Mucosa of descending colon (tissue), 3 donors: ENCODE measurements at regions not wholly inside any gene's neighbourhood (a gene's known extent, or its start where the extent isn't known, plus 50 kb on each side); places are given as distances from the start of the nearest gene placed in this dataset.

Experiments used
- ATAC-seq: fragments of 200-7000 bp; cut with Tn5 transposase; one replicate; pipeline ENCODE4 v1.9.1; 2020; ENCODE audit warnings: mild to moderate bottlenecking, moderate library complexity
- DNase-seq, 3 donors: peaks; one replicate each; pipeline ENCODE4 v3.0.0-alpha.2; 2020
- H3K36me3 ChIP-seq: fragments of 200-600 bp; one replicate; pipeline ENCODE4 v1.8.0; 2021; ENCODE audit warnings: low read depth, mild to moderate bottlenecking
- H3K4me1 ChIP-seq: fragments of 200-600 bp; one replicate; pipeline ENCODE4 v1.8.0; 2021; ENCODE audit warnings: low read depth, mild to moderate bottlenecking
- H3K4me3 ChIP-seq: fragments of 200-600 bp; one replicate; pipeline ENCODE4 v1.8.0; 2021; ENCODE audit warnings: mild to moderate bottlenecking
- H3K9me3 ChIP-seq: fragments of 200-600 bp; one replicate; pipeline ENCODE4 v1.8.0; 2021; ENCODE audit warnings: mild to moderate bottlenecking
- CTCF ChIP-seq: fragments of 200-600 bp; IDR thresholded peaks from one replicate; pipeline ENCODE4 v1.8.0; 2022; ENCODE audit warnings: antibody characterized with exemption, mild to moderate bottlenecking
- intact Hi-C, 2 donors: fragments of 100-400 bp; cut with DNase I in 1 of 2; cut with micrococcal nuclease in 1 of 2; formaldehyde crosslinking; loops; one replicate each; pipeline versions ENCODE4 v1.11.0 to v1.11.1; 2022; cut with DNase I, micrococcal nuclease
- donor health status: DM: no; HTN: no; CAD: no; lungs with moderate emphysema.
- donor health status: DM: no; HTN: no; CAD: no.
- donor health status: DM: no; HTN: yes; CAD: no.

- no peak for TF ChIP-seq CTCF
- H3K36me3 ChIP-seq = no peaks in the 10 kb centered on the region
- ATAC-seq (peak; percentile 67), DNase-seq (no peak)
- H3K4me1 ChIP-seq = no peaks in the 10 kb centered on the region
- intact Hi-C loops = no loop called here
- no peaks in the 10 kb centered on the region for H3K9me3 ChIP-seq
- no peak overlapping the region for H3K4me3 ChIP-seq
Observed at GRCh38 chr1:71147637-71148360, 67.0 kb upstream of the ZRANB2 start.

GRCh38 chr1:71135571-71135970, 54.7 kb upstream of the ZRANB2 start:
- no peak for TF ChIP-seq CTCF
- Histone ChIP-seq H3K9me3 (peaks cover 23% of the 10 kb centered on the region), H3K36me3 (no peaks in the 10 kb centered on the region), H3K4me3 (no peak overlapping the region), H3K4me1 (no peaks in the 10 kb centered on the region)
- DNase-seq = no peak
- no peak for ATAC-seq
- intact Hi-C loops = no loop called here
